Spleen (tissue), 7 donors: ENCODE measurements at regions not wholly inside any gene's neighbourhood (a gene's known extent, or its start where the extent isn't known, plus 50 kb on each side); places are given as distances from the start of the nearest gene placed in this dataset.

Source experiments
- CTCF ChIP-seq, 11 experiments: fragments of 200-600 bp in 7 of 11; fragments of 450-650 bp in 4 of 11; sonication (generic) in 4 of 11; IDR thresholded peaks in 8 of 11; conservative IDR thresholded peaks in 3 of 11; 1 replicate in 7 of 11; 2 replicates in 4 of 11; pipeline versions ENCODE4 v1.4.0 to v1.8.0; 2016 to 2021; ENCODE audit warnings: antibody characterized with exemption in 11 of 11, inconsistent platforms in 4 of 11, mild to moderate bottlenecking in 1 of 11
- POLR2A ChIP-seq, 3 donors: fragments of 450-650 bp; IDR thresholded peaks; one replicate each; pipeline ENCODE4 v1.5.1; 2017; ENCODE audit warnings: antibody characterized with exemption in 3 of 3, mild to moderate bottlenecking in 1 of 3
- POLR2AphosphoS5 ChIP-seq, 3 donors: sonication (generic); formaldehyde crosslinking; IDR thresholded peaks; one replicate each; pipeline ENCODE4 v1.5.1; 2017; ENCODE audit warnings: antibody characterized with exemption in 3 of 3
- donor health status: DM: no; HTN: no; CAD: no; lungs with moderate emphysema.
- donor health status: DM: no; HTN: no; CAD: no.
- donor health status: DM: no; HTN: no; CAD: no.

DNA sequence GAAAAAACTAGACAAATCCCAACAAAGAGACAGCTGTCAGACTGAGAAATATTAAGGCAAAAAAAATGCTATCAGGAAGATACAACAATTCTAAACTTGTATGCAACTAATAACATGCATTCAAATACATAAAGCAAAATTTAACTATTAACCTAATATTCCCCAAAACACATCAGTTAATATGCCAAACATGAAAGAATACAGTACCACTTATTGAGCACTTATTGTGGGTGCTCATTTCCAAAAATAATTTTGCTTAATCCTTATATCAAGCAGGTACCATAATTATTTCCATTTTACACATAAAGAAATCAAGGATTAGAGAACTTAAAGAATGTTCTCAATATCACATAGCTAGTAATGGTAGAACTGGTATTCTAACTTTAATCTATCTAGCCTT lies 67.7 kb upstream of the HMGXB4 start:
- TF ChIP-seq CTCF (IDR thresholded peaks at IDR 0.05 in 8 of 11, conservative IDR thresholded peaks at IDR 0.05 in 3 of 11) (no peak), POLR2A (IDR thresholded peaks at IDR 0.05) (no peak), POLR2AphosphoS5 (IDR thresholded peaks at IDR 0.05) (no peak)
